HG02870 (cell line): ENCODE measurements at regions not wholly inside any gene's neighbourhood (a gene's known extent, or its start where the extent isn't known, plus 50 kb on each side); places are given as distances from the start of the nearest gene placed in this dataset.
"Not testable (repeated sequence)": the region's sequence is repeated elsewhere in the genome, so short reads cannot be mapped to it uniquely, and the experiment has no call there.

Experiments used
- ATAC-seq: cut with Tn5 transposase; IDR thresholded peaks from one replicate; pipeline ENCODE4 v1.9.1; 2021; ENCODE audit warnings: mild to moderate bottlenecking, moderate library complexity; ENCODE audit not compliant: unreplicated experiment

- ATAC-seq, result no peak
Measured at GRCh38 chr3:21894459-21895340, 143.7 kb upstream of the ZNF385D start.

DNA sequence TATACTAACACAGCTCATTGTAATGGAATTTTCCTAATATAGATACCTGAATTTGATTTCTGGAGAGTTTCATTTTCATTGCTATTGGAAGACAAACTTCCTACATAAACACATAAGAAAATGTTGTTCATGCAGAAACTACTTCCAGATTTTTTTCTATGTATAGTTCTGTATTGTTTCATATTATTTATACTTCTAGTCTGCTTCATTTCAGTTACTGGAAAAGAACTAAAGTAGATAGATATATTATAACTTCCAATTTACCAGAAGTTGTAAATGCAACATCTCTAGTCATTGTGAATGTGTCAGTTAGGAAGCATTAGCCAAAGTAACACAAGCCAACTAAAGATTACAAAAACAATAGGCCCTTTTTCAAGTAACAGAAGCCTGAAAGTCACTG is 147.3 kb upstream of the ZNF385D start:
- no peak for ATAC-seq

GRCh38 chr3:21901484-21901883 is 150.5 kb upstream of the ZNF385D start:
- ATAC-seq, result no peak

GRCh38 chr3:21902956-21903355 is 151.9 kb upstream of the ZNF385D start:
- ATAC-seq, result no peak

GRCh38 chr3:21909096-21909495 is 158.1 kb upstream of the ZNF385D start:
- ATAC-seq, result no peak

- ATAC-seq, result no peak
Measured at GRCh38 chr3:21912711-21913110, 161.7 kb upstream of the ZNF385D start.

DNA sequence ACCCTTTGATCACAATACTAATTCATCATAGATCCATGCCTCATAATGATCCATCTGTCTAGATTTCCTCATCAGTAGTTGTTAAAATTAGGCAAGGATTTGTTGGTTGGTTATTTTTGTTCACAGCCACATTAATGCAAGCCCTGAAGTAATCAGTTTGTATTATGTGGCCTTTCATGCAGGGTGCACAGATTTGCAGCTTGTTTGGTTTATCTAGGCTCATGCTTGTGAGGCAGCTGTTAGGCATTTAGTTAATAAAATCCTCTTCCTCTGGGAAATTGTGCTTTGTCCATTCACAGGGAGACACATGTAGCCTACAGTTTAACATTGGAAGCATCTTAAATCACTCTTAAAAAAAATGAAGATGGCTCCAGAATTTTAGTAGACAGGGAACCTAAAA is 162.8 kb upstream of the ZNF385D start:
- no peak for ATAC-seq

- no peak for ATAC-seq
Measured at GRCh38 chr3:21914451-21914850, 163.4 kb upstream of the ZNF385D start.

DNA sequence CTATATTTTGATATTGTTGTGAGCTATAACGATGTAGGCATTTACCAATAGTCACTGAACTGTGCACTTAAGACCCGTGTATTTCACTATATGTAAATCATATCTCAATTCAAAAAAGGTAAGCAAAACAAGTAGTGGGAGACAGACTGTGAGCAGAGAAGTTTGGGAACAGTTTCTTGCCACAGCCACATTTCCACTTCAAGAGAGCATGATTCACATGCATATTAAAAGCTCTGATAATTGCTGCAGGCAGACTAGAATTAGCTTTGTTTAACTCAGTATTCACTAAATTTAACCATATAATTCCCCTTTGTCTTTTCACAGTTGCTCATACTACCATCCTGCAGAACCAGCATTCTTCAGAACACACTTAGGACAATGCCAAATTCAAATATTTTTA is 168.4 kb upstream of the ZNF385D start:
- no peak for ATAC-seq

DNA sequence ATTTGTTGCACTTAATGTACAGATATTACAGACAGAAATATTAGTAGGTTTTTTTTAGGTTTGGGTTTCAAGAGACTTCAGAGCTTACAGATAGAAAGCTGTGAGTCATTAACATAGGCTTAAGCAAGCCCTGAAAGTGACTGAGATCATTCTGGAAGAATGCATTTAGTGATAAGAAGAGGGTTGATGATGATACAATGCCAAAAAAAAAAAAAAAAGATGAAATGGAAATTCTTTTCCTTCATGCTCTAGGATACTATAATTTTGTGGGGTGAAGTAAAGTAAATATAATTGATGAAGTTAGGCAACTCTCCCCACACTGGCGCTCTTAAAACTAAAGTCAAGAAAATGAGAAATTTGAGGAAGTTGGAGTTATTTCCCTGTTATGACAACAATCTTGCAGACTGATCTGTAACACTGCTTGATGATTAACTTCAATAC is 169.4 kb upstream of the ZNF385D start:
- ATAC-seq, result no peak

DNA sequence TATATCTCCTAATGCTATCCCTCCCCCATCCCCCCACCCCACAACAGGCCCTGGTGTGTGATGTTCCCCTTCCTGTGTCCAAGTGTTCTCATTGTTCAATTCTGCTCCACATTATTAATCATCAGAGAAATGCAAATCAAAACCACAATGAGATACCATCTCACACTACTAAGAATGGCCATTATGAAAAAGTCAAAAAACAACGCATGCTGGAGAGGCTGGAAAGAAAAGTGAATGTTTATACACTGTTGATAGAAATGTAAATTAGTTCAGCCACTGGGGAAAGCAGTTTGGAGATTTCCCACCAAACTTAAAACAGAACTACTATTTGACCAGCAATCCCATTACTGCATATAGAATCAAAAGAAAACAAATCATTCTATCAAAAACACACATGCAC is 172.1 kb upstream of the ZNF385D start:
- not testable (repeated sequence) for ATAC-seq

DNA sequence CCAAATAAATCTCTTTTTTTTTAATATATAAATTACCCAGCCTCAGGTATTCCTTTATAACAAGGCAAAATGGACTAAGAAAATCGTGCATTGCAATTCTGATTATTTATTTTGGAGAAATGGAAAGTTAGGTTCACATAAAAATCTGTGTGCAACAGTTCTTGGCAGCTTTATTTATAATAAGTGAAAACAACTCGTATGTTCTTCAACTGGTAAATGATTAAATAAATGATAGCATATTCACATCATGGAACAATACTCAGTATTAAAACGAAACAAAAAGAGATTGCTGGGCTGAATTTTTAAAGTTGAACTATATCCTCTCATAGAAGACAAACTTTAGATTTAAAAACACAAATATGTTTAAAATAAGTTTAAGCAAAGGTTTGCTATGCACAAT is 176.3 kb upstream of the ZNF385D start:
- ATAC-seq, result no peak

DNA sequence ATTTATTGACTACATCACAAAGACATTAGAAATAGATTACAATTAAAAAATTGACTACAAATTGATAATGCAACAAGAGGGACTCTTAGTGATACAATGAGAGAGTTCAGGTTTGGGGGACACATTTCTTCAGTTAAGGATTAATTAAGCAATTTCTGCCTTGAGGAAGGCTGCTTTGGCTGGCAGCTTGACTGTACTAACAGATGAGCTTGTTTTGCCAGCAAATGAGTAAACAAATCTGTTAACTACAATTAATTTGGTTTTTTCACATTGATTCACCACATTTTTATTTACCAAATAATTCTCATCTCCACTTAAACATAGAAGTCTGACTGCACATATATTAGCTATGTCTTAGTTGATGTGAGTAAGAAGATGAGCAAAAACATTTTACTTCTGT is 183.6 kb upstream of the ZNF385D start:
- no peak for ATAC-seq

DNA sequence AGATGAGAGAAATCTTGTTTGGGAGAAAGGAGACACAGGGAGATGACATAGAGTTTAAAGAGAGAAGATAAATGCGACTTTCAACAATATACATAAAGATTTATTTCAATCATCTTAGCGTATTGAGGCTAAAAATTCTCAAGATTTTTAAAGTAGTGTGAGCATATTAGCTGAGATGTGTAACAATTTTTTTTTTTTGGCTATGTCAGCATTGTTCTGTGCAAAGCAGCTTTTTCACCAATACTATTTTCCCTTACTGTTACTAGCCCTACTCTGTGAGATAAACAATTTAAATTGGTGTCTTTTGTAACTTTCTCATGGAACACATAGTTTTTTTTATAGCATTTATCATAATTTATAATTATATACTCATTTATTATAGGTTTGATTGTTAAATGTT is 185.2 kb upstream of the ZNF385D start:
- no peak for ATAC-seq

GRCh38 chr3:21938267-21938681 is 187.3 kb upstream of the ZNF385D start:
- ATAC-seq, result no peak

DNA sequence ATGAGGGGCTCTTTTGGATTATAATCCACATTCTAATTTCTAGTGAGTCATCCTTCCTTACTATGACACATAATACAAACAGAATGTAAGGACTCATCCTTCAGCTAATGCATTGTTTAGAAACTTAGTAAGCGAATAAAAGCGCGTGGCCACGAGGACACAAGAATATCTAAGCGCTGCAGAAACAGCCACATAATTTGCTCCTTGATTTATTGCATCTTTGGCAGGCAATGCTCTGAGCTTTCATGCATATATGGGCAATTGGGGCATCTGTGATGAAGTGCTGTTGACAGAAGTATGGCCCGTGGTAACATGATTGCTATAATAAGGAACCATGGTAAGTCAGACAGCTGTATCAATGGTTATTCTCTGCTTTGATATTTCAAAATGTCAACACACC is 191.3 kb upstream of the ZNF385D start:
- ATAC-seq, result no peak

- ATAC-seq, result no peak
Measured at GRCh38 chr3:21944251-21944650, 193.2 kb upstream of the ZNF385D start.

DNA sequence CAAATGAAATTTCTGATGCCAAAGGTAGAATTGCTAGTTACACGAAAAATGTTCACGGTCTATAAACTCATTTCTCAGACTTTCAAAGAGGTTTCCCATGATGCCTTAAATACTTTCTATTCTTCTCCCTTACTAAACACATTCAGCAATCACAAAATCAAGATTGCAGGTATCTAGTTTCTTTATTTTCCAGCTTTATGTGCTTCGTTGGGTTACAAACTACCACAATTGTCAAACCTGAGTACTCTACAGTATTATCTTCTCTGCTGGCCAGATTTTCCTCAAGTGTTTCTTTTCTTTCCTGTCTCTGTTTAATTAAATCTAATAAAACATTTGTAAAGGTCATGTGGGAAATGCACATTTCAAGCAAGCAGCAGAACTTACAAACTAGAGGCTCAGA is 201.8 kb upstream of the ZNF385D start:
- ATAC-seq, result no peak

GRCh38 chr3:21954709-21955108 is 203.7 kb upstream of the ZNF385D start:
- ATAC-seq, result no peak

- no peak for ATAC-seq
Measured at GRCh38 chr3:21955406-21955805, 204.4 kb upstream of the ZNF385D start.

- no peak for ATAC-seq
Measured at GRCh38 chr3:21960033-21960432, 209.0 kb upstream of the ZNF385D start.

DNA sequence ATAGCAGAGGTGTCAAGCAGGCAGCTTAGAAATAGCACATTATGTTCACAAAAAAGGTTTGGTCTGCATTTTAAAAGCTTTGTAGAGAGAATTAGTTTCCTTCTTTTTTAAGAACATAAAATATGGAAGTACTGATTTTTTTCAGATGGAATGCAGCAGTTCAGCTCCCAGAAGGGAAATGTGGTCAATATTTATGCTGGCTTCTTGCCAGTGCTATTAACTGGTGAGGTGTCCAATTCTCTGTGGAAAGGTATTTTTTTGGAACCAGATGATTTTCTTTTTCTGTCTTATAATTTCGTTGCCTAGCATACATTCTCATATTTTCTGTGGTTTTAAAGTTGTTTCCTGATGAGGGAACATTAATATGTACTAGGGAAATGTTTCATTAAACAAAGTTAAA is 211.4 kb upstream of the ZNF385D start:
- no peak for ATAC-seq

DNA sequence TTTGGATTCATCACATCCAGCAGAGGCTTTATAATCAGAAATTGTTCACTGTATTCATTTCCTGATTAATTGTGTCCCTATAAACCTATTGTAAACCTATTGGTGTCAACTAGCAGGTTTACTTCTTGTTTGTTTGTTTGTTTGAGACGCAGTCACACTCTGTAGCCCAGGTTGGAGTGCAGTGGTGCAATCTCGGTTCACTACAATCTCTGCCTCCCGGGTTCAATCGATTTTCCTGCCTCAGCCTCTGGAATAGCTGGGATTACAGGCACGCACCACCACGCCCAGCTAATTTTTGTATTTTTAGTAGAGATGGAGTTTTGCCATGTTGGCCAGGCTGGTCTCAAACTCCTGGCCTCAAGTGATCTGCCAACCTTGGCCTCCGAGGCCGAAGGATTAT is 215.4 kb upstream of the ZNF385D start:
- not testable (repeated sequence) for ATAC-seq
